Keratinocyte (primary cell): ENCODE measurements at regions not wholly inside any gene's neighbourhood (a gene's known extent, or its start where the extent isn't known, plus 50 kb on each side); places are given as distances from the start of the nearest gene placed in this dataset.

Source experiments
- DNase-seq: peaks from one replicate; pipeline ENCODE4 v3.0.0-alpha.2; 2011; ENCODE audit warnings: low read depth, missing footprints, low spot score
- FAIRE-seq: peaks from 2 replicates; lab custom pipeline; 2011; peaks lifted over from hg19 to GRCh38; lab: Jason Lieb, UNC
- H2AFZ ChIP-seq: 2 replicates; pipeline ENCODE4 v1.6.0; 2012; ENCODE audit warnings: low read length, control low read depth, inconsistent platforms; ENCODE audit not compliant: control insufficient read depth
- H3K27ac ChIP-seq: 2 replicates; pipeline ENCODE4 v1.5.1; 2011; ENCODE audit warnings: low read length; ENCODE audit not compliant: control insufficient read depth, insufficient read depth
- H3K27me3 ChIP-seq: 3 replicates; pipeline ENCODE4 v1.6.0; 2011; ENCODE audit warnings: low read length; ENCODE audit not compliant: control insufficient read depth, insufficient read depth; ENCODE audit errors: extremely low read depth
- H3K36me3 ChIP-seq, 2 experiments: 2 replicates in 1 of 2; 3 replicates in 1 of 2; pipeline ENCODE4 v1.5.1; 2011; ENCODE audit warnings: low read length in 2 of 2, mild to moderate bottlenecking in 1 of 2; ENCODE audit not compliant: control insufficient read depth in 2 of 2, insufficient read depth in 2 of 2; ENCODE audit errors: extremely low read depth in 1 of 2
- H3K4me1 ChIP-seq: 3 replicates; pipeline ENCODE4 v1.5.1; 2011; ENCODE audit warnings: low read length; ENCODE audit not compliant: control insufficient read depth, insufficient read depth; ENCODE audit errors: extremely low read depth
- H3K4me2 ChIP-seq: 3 replicates; pipeline ENCODE4 v1.6.0; 2011; ENCODE audit warnings: low read depth, low read length; ENCODE audit not compliant: control insufficient read depth, insufficient read depth; ENCODE audit errors: extremely low read depth
- H3K4me3 ChIP-seq, 3 experiments: fragments of 200-600 bp in 1 of 3; sonication (generic) in 1 of 3; 2 replicates in 2 of 3; 3 replicates in 1 of 3; pipeline ENCODE4 v1.5.1; 2011 to 2016; ENCODE audit warnings: low read length in 3 of 3, mild to moderate bottlenecking in 3 of 3, control low read depth in 2 of 3, inconsistent platforms in 1 of 3, low read depth in 1 of 3, mixed read lengths in 1 of 3, mixed run types in 1 of 3, moderate library complexity in 1 of 3; ENCODE audit not compliant: control insufficient read depth in 2 of 3, insufficient read depth in 2 of 3; ENCODE audit errors: extremely low read depth in 1 of 3
- H3K79me2 ChIP-seq: 2 replicates; pipeline ENCODE4 v1.6.0; 2012; ENCODE audit warnings: low read length; ENCODE audit not compliant: control insufficient read depth, insufficient read depth
- H3K9ac ChIP-seq: 3 replicates; pipeline ENCODE4 v1.6.0; 2011; ENCODE audit warnings: low read length; ENCODE audit not compliant: control insufficient read depth, insufficient read depth; ENCODE audit errors: extremely low read depth
- H3K9me1 ChIP-seq: 3 replicates; pipeline ENCODE4 v1.6.0; 2011; ENCODE audit warnings: low read length; ENCODE audit not compliant: control insufficient read depth, insufficient read depth; ENCODE audit errors: extremely low read depth
- H3K9me3 ChIP-seq: 2 replicates; pipeline ENCODE4 v1.5.1; 2012; ENCODE audit warnings: low read depth, low read length; ENCODE audit not compliant: control insufficient read depth
- H4K20me1 ChIP-seq: 3 replicates; pipeline ENCODE4 v1.6.0; 2011; ENCODE audit warnings: low read length; ENCODE audit not compliant: control insufficient read depth, insufficient read depth; ENCODE audit errors: extremely low read depth
- CTCF ChIP-seq, 3 experiments: IDR thresholded peaks in 1 of 3; conservative IDR thresholded peaks in 1 of 3; optimal IDR thresholded peaks in 1 of 3; 2 replicates in 2 of 3; 3 replicates in 1 of 3; pipeline versions ENCODE3 to v1.5.1; 2011; ENCODE audit warnings: low read length in 3 of 3, mild to moderate bottlenecking in 3 of 3, moderate library complexity in 2 of 3, control low read depth in 1 of 3, inconsistent platforms in 1 of 3; ENCODE audit not compliant: insufficient read depth in 2 of 3; ENCODE audit errors: extremely low read depth in 1 of 3
- EZH2 ChIP-seq: IDR thresholded peaks from one replicate; pipeline ENCODE4 v1.6.1; 2012; ENCODE audit warnings: inconsistent platforms, mild to moderate bottlenecking, low read length, moderate library complexity
- dilution Hi-C: fragments of 300-500 bp; cut with MboI; formaldehyde crosslinking; loops from one replicate; pipeline ENCODE4 v1.7.0; 2020; ENCODE audit warnings: low sequenced_read_pairs; ENCODE audit not compliant: extremely low pct_ligation_motif_present

- Histone ChIP-seq H3K27me3 (no peaks in the 10 kb centered on the region), H3K79me2 (no peaks in the 10 kb centered on the region), H3K4me3 (no peak overlapping the region), H2AFZ (no peak overlapping the region), H3K36me3 (no peaks in the 10 kb centered on the region), H3K4me1 (no peaks in the 10 kb centered on the region), H3K9me3 (no peaks in the 10 kb centered on the region), H3K27ac (no peak overlapping the region), H3K9ac (no peak overlapping the region), H4K20me1 (no peaks in the 10 kb centered on the region), H3K9me1 (no peaks in the 10 kb centered on the region), H3K4me2 (no peak overlapping the region)
- DNase-seq (no peak), FAIRE-seq (no peak)
- dilution Hi-C loops: no loop called here
- TF ChIP-seq CTCF (optimal IDR thresholded peaks at IDR 0.05 in 1 of 3, IDR thresholded peaks at IDR 0.05 in 1 of 3, conservative IDR thresholded peaks at IDR 0.05 in 1 of 3; ENCODE audit: extremely low read depth in 1 of 3, insufficient read depth in 2 of 3, low read length in 3 of 3): no peak
- TF ChIP-seq EZH2: no peak
Measured at GRCh38 chr7:136205956-136206355, 228.8 kb upstream of the MTPN start.

- Histone ChIP-seq H3K27ac (no peak overlapping the region), H3K27me3 (no peaks in the 10 kb centered on the region), H3K79me2 (no peaks in the 10 kb centered on the region), H3K9me3 (peaks cover 4% of the 10 kb centered on the region), H3K4me3 (no peak overlapping the region), H3K4me2 (no peak overlapping the region), H3K9me1 (no peaks in the 10 kb centered on the region), H4K20me1 (no peaks in the 10 kb centered on the region), H3K9ac (no peak overlapping the region), H2AFZ (no peak overlapping the region), H3K36me3 (no peaks in the 10 kb centered on the region), H3K4me1 (no peaks in the 10 kb centered on the region)
- FAIRE-seq (no peak), DNase-seq (no peak)
- TF ChIP-seq EZH2 (no peak), CTCF (optimal IDR thresholded peaks at IDR 0.05 in 1 of 3, IDR thresholded peaks at IDR 0.05 in 1 of 3, conservative IDR thresholded peaks at IDR 0.05 in 1 of 3; ENCODE audit: extremely low read depth in 1 of 3, insufficient read depth in 2 of 3, low read length in 3 of 3) (no peak)
- dilution Hi-C loops: no loop called here
Measured at GRCh38 chr7:136198168-136198567, 221.0 kb upstream of the MTPN start.
